DOHH2 (cell line): ENCODE measurements at regions not wholly inside any gene's neighbourhood (a gene's known extent, or its start where the extent isn't known, plus 50 kb on each side); places are given as distances from the start of the nearest gene placed in this dataset.

Experiments used
- H3F3A ChIP-seq: fragments of 200-600 bp; sonication (generic), shearing (Covaris generic); 2 replicates; pipeline ENCODE4 v1.6.0; 2016; ENCODE audit warnings: antibody characterized with exemption, mild to moderate bottlenecking; ENCODE audit not compliant: control insufficient read depth, insufficient read depth
- H3K27ac ChIP-seq: fragments of 200-600 bp; sonication (generic); 2 replicates; pipeline ENCODE4 v1.5.1; 2014; ENCODE audit warnings: low read depth, mild to moderate bottlenecking, low read length, moderate library complexity
- H3K27me3 ChIP-seq: fragments of 200-600 bp; sonication (generic); 2 replicates; pipeline ENCODE4 v1.6.1; 2014; ENCODE audit warnings: mild to moderate bottlenecking, low read length, mixed read lengths; ENCODE audit not compliant: control insufficient read depth
- H3K36me3 ChIP-seq: fragments of 200-600 bp; sonication (generic); 2 replicates; pipeline ENCODE4 v1.6.1; 2014; ENCODE audit warnings: mild to moderate bottlenecking, low read length, moderate library complexity, mixed read lengths; ENCODE audit not compliant: control insufficient read depth
- H3K4me1 ChIP-seq: fragments of 200-600 bp; sonication (generic); 2 replicates; pipeline ENCODE4 v1.6.1; 2014; ENCODE audit warnings: mild to moderate bottlenecking, low read length, mixed read lengths; ENCODE audit not compliant: control insufficient read depth
- H3K4me2 ChIP-seq: fragments of 200-600 bp; sonication (generic); 2 replicates; pipeline ENCODE4 v1.6.0; 2014; ENCODE audit warnings: mild to moderate bottlenecking, low read length, moderate library complexity
- H3K4me3 ChIP-seq: fragments of 200-600 bp; sonication (generic); 2 replicates; pipeline ENCODE4 v1.5.1; 2014; ENCODE audit warnings: mild to moderate bottlenecking, low read length, mixed read lengths
- H3K79me2 ChIP-seq: fragments of 200-600 bp; sonication (generic); 2 replicates; pipeline ENCODE4 v1.6.1; 2014; ENCODE audit warnings: mild to moderate bottlenecking, low read length, mixed read lengths; ENCODE audit not compliant: control insufficient read depth
- H3K9me2 ChIP-seq: fragments of 200-600 bp; sonication (generic); replicated peaks from 2 replicates; pipeline ENCODE4 v1.6.1; 2014; ENCODE audit warnings: mild to moderate bottlenecking, low read length, mixed read lengths; ENCODE audit not compliant: control insufficient read depth
- H3K9me3 ChIP-seq: fragments of 200-600 bp; sonication (generic); 2 replicates; pipeline ENCODE4 v1.6.1; 2014; ENCODE audit warnings: antibody characterized with exemption, low read length, mixed read lengths; ENCODE audit not compliant: control insufficient read depth, insufficient read depth
- H4K20me1 ChIP-seq: fragments of 200-600 bp; sonication (generic); 2 replicates; pipeline ENCODE4 v1.6.0; 2014; ENCODE audit warnings: low read depth, mild to moderate bottlenecking, antibody characterized with exemption, low read length, moderate library complexity; ENCODE audit not compliant: control insufficient read depth, insufficient read depth
- CTCF ChIP-seq: fragments of 200-600 bp; sonication (generic); IDR thresholded peaks from one replicate; pipeline ENCODE4 v1.5.1; 2014; ENCODE audit warnings: antibody characterized with exemption, mild to moderate bottlenecking, low read depth, low read length; ENCODE audit not compliant: poor library complexity, severe bottlenecking
- EZH2phosphoT487 ChIP-seq: fragments of 200-600 bp; sonication (generic); IDR thresholded peaks from 2 replicates; pipeline ENCODE4 v1.6.1; 2017; ENCODE audit warnings: borderline replicate concordance, mild to moderate bottlenecking, antibody characterized with exemption, low read length, moderate library complexity, mixed read lengths

- no peaks in the 10 kb centered on the region for H3K79me2 ChIP-seq
- no peaks in the 10 kb centered on the region for H3F3A ChIP-seq
- H3K9me3 ChIP-seq: no peaks in the 10 kb centered on the region
- no peak overlapping the region for H3K27ac ChIP-seq
- H3K9me2 ChIP-seq: no peaks in the 10 kb centered on the region
- TF ChIP-seq EZH2phosphoT487: no peak
- TF ChIP-seq CTCF: no peak
- H3K4me2 ChIP-seq: no peak overlapping the region
- H3K4me3 ChIP-seq: no peak overlapping the region
- no peaks in the 10 kb centered on the region for H3K4me1 ChIP-seq
- H3K36me3 ChIP-seq: no peaks in the 10 kb centered on the region
- H3K27me3 ChIP-seq: no peaks in the 10 kb centered on the region
- no peaks in the 10 kb centered on the region for H4K20me1 ChIP-seq
These were observed 189.7 kb upstream of the BLID start for GRCh38 chr11:122305426-122306320.

- Histone ChIP-seq H3K9me2 (no peaks in the 10 kb centered on the region), H3K27me3 (no peaks in the 10 kb centered on the region), H4K20me1 (no peaks in the 10 kb centered on the region), H3F3A (no peaks in the 10 kb centered on the region), H3K4me1 (no peaks in the 10 kb centered on the region), H3K79me2 (no peaks in the 10 kb centered on the region), H3K4me3 (no peak overlapping the region), H3K27ac (no peak overlapping the region), H3K36me3 (no peaks in the 10 kb centered on the region), H3K9me3 (no peaks in the 10 kb centered on the region), H3K4me2 (no peak overlapping the region)
- TF ChIP-seq CTCF: no peak
- no peak for TF ChIP-seq EZH2phosphoT487
These were observed 189.0 kb upstream of the BLID start for GRCh38 chr11:122304973-122305372.

- no peak for TF ChIP-seq EZH2phosphoT487
- TF ChIP-seq CTCF: no peak
- no peak overlapping the region for H3K4me2 ChIP-seq
- H3F3A ChIP-seq: no peaks in the 10 kb centered on the region
- H3K4me1 ChIP-seq: no peaks in the 10 kb centered on the region
- H3K27ac ChIP-seq: no peak overlapping the region
- H4K20me1 ChIP-seq: no peaks in the 10 kb centered on the region
- H3K4me3 ChIP-seq: no peak overlapping the region
- no peaks in the 10 kb centered on the region for H3K36me3 ChIP-seq
- H3K27me3 ChIP-seq: no peaks in the 10 kb centered on the region
- H3K9me2 ChIP-seq: no peaks in the 10 kb centered on the region
- H3K79me2 ChIP-seq: no peaks in the 10 kb centered on the region
- H3K9me3 ChIP-seq: no peaks in the 10 kb centered on the region
These were observed 188.3 kb upstream of the BLID start for GRCh38 chr11:122304306-122304705.
